ENCODE measurements at regions not wholly inside any gene's neighbourhood (a gene's known extent, or its start where the extent isn't known, plus 50 kb on each side); places are given as distances from the start of the nearest gene placed in this dataset.

DNA sequence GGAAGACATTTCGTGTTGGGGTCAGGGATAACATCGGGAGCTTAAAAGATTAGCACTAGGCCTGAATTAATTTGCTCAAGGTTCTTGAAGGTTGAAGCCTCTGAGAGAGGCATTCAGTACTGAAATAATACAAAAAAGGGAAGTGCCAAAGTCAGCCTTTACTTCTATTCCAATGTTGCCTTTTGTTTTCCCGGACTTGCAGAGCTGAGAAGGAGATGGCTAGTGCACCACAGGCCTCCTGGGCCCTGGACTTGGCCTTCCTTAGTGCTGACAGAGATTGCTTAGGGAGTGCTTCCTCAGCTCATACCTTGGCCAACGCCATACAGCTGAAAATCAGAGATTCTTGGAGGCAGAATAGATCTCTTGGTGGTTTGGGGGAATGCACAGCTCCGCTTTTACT lies 333.6 kb upstream of the TBL1XR1 start:
- no peak for DNase-seq (ENCODE audit: low spot score)

DNA sequence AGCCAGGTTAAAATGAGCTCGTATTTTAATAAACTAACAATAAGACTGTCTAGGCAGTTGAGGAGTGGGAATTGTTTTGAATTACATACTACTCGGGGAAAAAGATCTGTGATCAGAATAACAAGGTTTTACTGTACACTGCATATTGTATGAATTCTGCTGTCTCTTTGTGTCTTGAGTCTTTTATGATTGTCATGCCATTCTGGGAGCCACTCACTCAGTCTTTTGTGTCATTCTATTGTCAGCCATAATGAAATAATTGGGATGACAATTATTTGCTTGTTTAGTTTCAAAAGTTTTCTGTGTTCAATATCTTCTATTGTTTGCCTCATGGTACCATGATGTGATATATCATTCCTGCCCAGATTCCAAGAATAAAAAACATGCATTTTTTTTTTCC lies 339.6 kb upstream of the TBL1XR1 start:
- no peak for DNase-seq (ENCODE audit: low spot score)

DNA sequence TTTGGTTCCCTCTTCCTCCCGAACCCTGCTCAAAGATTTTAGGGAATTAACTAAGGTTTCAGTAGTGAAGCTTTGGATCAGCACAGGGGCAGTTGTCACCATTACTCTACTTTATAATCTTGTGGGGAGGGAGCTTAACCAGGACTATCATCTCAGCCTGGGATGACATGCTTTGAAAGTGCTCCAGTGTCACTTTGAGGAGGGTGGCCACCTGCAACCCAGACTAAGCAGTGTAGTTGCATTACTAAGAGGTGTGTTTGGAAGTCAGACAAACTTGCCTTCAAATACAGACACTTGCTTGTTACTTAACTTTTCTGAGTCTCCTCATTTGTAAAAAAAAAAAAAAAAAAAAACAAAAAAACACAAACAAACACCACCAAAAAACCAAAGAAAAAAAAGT lies 340.3 kb upstream of the TBL1XR1 start:
- no peak for DNase-seq (ENCODE audit: low spot score)

DNA sequence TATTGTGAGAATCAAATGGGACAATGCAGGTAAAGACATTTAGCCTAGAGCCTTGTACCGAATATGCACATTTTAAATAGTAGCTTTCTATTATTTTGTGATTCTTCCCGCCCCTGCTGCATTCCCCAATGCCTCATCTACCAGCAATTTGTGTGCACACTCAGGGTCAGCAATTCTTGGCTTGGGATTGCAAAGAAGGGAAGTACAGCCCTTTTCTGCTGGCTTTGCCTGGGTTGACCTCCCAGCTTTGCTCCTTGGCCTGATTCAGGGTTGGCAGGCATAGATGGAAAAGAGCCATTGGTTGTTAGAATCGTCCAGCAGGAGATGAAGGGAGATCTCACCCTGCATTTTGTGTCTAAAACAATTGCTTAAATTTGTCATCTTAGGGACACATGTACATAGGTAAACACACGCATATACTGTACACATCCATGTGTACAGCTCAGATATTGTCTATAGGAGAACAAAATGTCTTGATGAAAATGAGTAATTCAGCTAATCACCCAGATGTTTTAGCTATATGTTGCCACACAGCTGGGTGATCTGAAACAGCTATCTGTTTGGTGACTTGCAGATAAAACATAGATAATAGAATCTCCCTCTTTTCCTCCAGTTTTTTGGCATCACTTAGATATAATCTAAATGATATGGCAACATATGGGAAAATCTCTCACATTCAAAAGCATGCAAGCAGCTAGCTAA lies 340.9 kb upstream of the TBL1XR1 start:
- peak; percentile 54 for DNase-seq (ENCODE audit: low spot score)

DNA sequence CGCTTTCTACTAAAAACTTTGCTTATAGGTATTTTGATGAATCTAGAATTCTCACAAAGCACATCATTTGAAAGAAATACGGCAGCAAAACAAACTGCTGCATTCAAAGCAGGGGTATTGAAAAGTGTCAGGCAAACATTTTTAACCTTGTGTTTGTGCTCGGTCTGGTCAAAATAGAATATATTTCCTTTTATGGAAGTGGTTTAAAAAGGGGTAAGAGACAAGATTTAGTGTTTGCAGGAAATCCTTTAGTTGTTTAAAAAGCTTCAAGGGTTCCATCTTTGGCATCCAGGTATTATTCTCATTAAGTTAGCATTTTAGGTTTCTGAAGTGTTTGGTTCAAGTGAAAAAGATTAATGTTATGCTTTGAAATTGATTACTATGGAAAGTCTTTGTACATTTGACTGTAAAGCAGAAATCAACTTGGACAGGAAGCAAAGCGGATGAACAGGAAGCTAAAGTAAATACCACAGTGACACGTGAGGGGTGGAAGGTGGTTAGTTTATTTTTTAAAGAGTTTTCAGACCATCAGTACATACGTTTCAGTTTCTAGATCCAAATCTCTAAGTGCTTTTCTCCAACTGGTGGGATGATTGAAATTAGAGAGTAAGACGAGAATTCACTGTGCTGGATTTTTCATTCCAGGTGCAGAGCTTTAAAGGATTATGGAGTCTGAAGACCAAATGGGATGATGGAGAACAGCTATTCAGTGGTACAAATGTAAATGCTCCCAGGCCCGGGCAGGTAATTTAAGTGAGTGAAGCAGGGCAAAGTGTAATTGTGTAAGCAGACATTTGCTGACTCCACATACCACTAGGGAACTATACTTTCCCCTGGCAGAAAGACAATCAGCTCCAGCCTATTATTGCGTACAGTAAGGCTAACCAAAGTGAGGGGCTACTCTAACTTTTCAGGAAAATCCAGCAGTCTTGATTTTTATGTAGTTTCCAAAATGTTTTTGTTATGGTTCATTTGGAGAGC lies 341.8 kb upstream of the TBL1XR1 start:
- DNase-seq (ENCODE audit: low spot score) = no peak

DNA sequence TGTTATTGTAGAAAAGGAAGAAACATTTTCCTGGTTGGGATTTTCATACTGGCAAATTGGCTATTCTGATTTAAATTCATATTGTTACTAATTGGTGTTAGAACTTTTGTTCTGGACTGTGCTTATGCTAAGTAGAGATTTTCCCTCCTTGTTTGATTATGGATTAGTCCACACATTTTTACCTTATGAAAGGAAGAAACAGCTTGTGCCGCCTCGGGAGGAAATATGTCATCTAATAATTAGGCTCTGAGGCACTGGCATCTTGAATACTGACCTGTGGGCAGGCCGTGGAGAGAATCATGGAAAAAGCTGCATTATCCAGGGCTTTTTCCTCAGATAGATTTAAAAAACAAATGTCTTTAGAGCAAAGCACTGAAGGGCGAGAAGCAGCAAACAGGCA lies 344.3 kb upstream of the TBL1XR1 start:
- no peak for DNase-seq (ENCODE audit: low spot score)

DNA sequence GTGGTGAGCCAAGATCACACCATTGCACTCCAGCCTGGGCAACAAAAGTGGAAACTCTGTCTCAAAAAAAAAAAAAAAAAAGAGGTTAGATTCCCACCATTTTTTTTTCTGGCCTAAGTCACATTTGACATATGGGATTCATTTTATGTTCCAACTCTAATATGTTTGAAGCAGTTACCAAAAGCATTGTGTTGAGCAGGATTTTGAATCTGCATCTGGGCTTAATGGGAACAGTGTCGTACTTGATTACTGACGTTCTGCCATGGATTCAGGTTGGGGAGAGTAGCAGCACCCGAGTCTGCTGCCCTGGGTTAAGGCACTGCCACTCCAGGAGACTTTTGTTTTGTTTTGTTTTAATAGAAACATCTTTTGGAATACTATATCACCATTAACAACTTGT lies 348.7 kb upstream of the TBL1XR1 start:
- no peak for DNase-seq (ENCODE audit: low spot score)

DNA sequence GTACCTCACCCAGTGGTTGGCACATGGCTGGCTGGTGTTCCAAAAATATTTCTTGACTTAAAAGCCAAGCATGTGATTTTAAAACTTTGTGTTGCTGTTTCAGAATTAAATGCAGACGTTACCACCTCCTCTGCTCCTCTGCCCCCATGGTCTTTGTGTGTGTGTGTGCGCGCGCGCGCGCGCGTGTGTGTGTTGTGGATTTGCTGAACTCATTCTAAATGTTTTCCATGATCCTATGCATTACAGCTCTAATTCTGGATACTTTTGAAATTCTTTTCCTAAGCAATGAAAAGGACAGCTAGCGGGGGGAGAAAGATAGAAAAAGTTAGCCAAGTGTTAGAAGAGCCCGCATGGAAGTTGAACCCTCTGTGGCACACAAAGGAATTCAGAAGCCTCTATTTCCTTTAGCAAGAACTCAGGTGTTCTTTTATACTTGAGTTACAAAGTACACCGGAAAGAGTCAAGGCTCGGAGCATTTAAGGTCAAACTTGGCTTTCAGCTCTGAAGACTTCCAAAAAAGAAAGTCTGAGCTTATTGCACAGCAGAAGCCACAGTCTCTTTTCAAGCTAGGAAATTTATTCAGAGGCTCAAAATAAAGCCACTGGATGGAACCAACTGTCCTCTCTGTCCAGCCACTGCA lies 350.5 kb upstream of the TBL1XR1 start:
- DNase-seq (ENCODE audit: low spot score) = no peak

DNA sequence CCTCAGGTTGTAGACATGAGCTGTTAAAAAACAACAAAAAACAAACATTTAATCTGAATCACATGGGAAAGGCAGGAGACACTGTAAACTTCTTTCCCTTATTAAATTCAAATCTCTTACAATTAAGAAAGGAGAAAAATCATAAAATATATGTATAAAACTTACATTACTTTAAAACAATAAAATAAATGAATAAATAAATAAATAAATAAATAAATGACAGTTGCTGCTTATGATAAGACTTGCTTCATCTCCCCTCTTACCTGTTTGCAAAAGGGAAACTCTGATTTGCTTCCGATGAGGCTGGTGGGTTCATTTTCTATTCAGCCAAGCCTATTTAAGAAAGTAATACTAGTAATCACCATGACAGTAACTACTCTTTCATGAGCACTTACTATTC lies 353.4 kb upstream of the TBL1XR1 start:
- no peak for DNase-seq (ENCODE audit: low spot score)

DNA sequence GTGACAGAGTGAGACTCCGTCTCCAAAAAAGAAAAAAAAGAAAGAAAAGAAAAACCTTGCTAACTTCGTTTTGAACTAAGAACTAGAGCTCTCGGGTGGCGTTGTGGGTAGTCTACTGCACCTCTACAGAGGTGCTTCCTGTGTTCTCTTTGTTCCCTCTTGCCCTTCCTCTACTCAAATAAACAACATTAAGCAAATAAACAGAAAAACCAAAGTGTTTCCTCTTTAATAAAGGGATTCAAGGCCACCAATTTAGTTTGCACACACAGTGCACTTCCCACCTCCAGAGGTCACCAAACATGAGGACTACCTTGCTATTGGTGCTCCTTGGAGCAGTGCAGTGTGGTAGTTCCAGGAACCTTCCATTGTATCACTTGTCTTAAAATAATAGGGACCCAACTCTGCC lies 354.2 kb upstream of the TBL1XR1 start:
- no peak for DNase-seq (ENCODE audit: low spot score)

DNA sequence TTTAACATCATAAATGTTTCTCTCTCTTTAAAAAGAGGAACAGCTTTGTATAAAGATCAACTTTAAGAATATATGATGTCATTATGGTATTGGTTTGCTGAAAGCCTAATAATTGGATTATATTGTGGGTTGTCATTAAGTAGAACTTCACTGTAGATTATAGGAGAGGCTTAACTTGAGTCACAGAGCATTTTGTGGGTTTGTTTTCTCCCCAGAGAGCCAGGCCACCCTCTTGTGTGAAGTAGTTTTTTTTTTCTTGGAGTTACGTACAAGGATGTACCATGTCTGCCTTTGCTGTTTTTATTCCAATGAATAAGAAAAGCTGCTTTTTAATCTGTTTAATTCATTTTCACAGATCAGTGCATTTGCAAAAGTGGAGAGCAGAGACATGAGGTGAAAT lies 354.8 kb upstream of the TBL1XR1 start:
- DNase-seq (ENCODE audit: low spot score) = no peak

DNA sequence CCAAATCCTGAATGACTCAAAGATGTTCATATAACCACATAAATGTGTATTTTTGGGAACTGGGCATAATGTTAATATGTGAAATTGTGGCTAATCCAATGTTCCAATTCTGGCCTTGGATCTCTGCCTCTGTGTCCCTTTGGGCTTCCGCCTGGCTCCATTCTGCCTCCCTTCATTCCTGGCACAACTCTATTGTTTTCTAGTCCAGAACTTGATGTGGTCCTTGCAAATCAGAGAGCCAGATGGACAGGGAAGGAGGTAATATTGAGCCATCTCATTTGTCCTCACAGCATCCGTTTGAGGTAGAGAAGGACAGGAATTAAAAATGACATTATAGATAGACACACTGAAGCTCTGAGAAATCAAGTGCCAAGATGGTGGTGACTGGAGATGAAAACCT lies 355.7 kb upstream of the TBL1XR1 start:
- no peak for DNase-seq (ENCODE audit: low spot score)

DNA sequence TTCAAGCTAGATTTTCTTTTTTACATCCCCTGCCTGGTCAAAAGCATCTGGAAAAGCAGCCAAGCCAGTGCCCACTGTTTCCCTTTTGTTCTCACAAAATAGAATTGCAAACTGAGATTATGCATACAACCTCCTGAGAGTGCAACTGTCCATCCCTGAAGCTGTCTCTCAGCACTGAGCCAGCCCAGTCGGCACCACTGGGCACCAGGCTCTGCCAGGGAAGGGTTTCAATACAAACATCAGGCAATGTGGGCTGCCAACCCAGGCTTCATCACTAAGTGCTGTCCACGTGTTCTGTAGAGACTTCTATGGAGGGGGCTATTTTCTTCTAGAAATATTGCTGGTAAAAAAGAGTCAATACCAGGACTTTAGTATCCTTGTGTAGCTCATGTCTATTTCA lies 356.3 kb upstream of the TBL1XR1 start:
- no peak for DNase-seq (ENCODE audit: low spot score)

DNA sequence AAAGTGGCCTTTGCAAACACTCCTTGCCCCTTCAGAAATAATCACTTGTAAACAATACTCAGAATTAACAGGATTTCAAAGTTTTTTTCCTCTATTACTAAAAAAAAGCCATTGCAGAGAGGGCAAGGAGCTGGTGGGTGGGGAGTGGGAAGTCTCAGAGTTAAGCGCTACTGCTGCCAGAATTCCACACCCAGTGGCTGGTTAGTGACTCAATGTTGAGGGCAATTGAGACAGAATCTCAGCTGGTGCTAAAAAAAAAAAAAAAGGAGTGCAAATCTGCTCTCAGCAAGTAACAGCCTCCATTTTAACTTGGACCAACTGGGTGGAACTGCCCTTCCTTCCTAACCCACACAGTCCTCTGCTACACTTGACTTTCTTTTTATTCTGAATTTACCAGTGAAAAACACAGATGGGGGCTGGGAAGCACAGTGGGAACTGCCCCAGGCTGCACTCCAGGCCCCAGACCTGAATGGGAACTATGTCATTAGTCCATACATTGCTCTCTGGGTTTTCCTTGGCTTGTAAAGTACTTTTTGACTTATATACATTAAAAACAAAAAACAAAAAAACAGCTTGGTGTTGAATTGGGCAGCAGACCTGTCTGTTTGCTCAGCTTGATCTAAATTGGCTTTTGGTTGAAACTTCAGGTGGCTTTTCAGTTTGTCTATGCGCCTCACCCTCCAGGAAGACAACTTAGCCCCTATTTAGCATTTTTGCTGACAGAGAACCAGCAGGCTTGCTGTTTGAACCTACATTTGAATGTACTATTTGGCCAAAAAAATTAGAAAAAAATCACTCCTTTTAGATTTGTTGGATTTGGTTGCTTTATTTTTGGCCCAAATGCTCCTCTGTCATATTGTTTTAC lies 357.8 kb upstream of the TBL1XR1 start:
- DNase-seq (ENCODE audit: low spot score) = peak; percentile 63

DNA sequence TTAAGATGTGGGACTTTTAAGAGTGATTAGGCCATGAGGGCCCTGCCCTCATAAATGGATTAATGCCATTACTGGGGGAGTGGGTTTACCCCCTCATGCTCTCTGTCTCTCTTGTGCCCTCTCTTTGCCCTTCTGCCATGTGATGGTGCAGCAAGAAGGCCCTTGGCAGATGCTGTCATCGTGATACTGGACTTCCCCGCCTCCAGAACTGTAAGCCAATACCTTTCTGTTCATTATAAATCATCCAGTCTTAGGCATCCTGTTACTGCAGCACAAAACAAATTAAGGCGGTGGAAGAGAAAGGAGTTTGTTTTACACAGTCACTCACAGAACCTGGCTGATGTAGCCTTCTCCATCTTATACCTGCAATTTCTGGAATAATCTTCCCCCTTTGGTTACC lies 360.3 kb upstream of the TBL1XR1 start:
- DNase-seq (ENCODE audit: low spot score) = no peak

DNA sequence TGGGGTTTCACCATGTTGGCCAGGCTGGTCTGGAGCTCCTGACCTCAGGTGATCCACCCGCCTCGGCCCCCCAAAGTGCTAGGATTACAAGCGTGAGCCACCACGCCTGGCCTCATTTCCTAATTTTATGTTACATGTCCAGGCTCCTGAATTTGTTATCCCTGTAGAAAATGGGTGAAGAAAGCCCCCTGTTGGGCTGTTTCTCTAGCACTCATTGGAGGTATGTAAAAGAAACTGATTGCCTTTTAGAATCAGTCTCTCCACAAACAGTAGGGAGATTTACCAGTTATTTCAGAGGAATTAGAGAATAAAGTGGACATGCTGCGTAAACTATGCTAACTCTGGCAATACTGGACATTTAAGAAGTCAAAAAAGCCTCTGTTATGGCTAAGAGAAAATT lies 364.1 kb upstream of the TBL1XR1 start:
- no peak for DNase-seq (ENCODE audit: low spot score)

DNA sequence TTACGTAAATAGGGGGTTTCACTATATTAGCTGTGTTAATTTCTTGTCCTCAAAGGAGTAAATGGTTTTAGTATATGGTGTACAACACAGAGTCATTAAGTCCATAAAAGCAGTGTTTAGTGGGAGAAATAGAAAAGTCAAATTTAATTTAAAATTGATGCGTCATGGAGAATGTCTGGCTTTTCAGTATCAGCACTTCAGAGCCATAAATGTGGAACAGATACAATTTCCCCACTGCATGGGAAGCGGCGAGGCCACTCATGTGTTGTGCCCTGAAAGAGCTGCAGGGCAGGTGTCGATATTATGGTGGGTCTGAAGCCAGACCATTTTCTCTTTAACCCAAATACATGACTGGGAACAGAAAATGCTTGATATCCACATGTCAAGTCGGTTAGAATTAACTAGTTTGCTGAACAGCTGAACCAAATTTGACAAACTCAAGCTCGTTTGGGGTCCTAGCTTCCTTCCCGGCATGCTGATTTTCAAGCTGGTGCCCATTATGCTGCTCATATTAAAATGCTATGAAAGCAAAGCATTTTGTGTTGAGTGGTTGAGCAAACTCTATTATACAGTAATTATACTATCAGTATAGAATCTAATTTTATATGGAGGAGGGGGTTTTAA lies 364.6 kb upstream of the TBL1XR1 start:
- DNase-seq (ENCODE audit: low spot score) = no peak

DNA sequence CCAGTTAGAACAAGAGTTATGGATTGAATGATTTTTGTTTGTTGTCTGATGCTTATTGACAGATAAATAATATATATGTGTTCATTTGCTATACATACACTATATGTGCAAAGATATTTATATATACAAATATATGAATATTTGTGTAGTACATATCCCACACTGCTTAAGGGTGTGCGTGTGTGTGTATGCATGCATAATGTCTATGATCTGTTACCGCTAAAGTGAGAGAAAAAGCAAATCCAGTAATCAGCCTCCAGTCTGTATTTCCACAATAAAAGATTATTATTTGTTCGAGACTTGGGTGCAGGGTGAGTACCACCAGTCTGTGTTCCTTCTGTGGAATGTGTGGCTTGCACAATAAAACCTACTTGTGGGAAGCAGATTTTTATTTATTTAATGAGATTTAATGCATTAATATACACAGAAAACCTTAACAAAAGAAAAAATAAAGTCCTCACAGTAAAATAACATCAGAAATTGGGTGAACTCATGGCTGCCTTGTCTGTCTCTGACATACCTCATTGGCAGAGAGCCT lies 366.0 kb upstream of the TBL1XR1 start:
- no peak for DNase-seq (ENCODE audit: low spot score)

DNA sequence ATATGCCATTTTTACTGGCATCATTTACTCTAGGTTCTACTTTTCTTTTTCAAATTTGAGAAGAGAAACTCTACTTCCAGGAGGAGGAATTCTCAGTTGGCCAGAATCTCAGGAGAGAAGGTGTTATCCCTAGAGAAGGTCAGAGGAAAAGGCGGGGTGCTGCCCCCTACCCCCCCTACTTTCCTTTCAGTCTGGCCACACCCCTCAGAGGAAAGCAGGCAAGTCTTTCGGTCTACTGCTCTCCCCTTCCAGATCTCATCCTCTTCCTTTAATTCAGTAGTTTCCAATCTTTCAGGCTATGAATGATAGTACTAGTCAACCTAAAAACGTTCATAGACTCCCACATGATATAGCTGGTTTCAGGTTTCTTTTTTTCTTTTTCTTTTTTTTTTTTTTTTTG lies 366.5 kb upstream of the TBL1XR1 start:
- no peak for DNase-seq (ENCODE audit: low spot score)

DNA sequence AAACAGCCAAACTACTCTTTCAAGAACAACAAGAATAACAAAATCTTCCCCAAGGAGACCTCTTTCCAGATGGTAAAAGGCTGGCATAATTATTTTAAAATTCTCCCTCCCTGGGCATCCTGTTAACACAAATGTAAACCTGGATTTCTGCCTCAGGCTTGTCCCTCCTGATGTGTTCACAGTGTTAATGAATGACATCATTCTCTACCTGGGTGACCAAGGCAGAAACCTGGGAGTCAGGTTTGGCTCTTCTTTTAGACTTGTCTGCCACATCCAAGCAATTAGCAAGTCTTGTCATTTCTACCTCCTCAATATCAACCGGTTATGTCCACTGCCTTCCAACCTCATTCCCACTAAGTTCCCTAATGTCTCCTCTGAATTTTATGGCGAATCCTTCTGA lies 368.7 kb upstream of the TBL1XR1 start:
- DNase-seq (ENCODE audit: low spot score) = peak; percentile 36

DNA sequence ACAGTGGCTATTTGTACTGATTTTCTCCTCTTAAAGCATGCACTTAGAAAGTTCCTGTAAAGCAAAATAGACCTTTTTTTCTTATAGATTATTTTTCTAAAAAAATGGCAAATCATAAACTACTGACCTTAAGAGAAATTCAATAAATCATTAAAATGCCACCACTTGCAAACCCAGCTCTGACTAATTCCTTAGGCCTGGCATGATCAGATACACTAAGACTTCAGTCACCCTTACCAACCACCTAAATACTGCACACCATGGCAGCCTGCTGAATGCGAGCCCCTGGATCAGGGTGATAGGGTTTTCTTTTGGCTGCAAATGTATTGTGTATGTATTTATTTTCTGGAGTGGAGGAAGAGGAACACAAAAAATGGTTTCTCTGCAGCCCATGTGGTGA lies 370.6 kb upstream of the TBL1XR1 start:
- peak; percentile 84 for DNase-seq (ENCODE audit: low spot score)
